Ovary (tissue), 7 donors: ENCODE measurements at regions not wholly inside any gene's neighbourhood (a gene's known extent, or its start where the extent isn't known, plus 50 kb on each side); places are given as distances from the start of the nearest gene placed in this dataset.

Experiments
- DNase-seq, 5 donors: peaks; one replicate each; pipeline ENCODE4 v3.0.0-alpha.2; 2019 to 2020
- H3K27ac ChIP-seq, 2 donors: fragments of 200-600 bp; one replicate each; pipeline versions ENCODE4 v1.5.1 to v1.8.0; 2019 to 2022
- H3K27me3 ChIP-seq: fragments of 200-600 bp; one replicate; pipeline ENCODE4 v1.8.0; 2022
- H3K36me3 ChIP-seq: fragments of 200-600 bp; sonication (generic); one replicate; pipeline ENCODE4 v1.5.1; 2019
- H3K4me1 ChIP-seq: one replicate; pipeline ENCODE4 v1.8.1; 2013; ENCODE audit warnings: mild to moderate bottlenecking, moderate library complexity; ENCODE audit not compliant: insufficient read depth
- H3K4me3 ChIP-seq: fragments of 200-600 bp; sonication (generic); one replicate; pipeline ENCODE4 v1.5.1; 2017
- H3K9me3 ChIP-seq, 2 donors: fragments of 200-600 bp in 1 of 2; sonication (generic) in 1 of 2; one replicate each; pipeline versions ENCODE4 v1.5.1 to v1.8.1; 2013 to 2019; ENCODE audit warnings: mild to moderate bottlenecking in 1 of 2, moderate library complexity in 1 of 2
- CTCF ChIP-seq, 3 donors: fragments of 450-650 bp in 2 of 3; fragments of 200-600 bp in 1 of 3; IDR thresholded peaks; one replicate each; pipeline versions ENCODE4 v1.5.1 to v1.8.0; 2016 to 2022; ENCODE audit warnings: antibody characterized with exemption in 3 of 3, mild to moderate bottlenecking in 1 of 3
- EP300 ChIP-seq: sonication (generic); formaldehyde crosslinking; IDR thresholded peaks from one replicate; pipeline ENCODE4 v1.6.1; 2017; ENCODE audit warnings: antibody characterized with exemption
- POLR2A ChIP-seq: fragments of 450-650 bp; IDR thresholded peaks from one replicate; pipeline ENCODE4 v1.6.1; 2017; ENCODE audit warnings: antibody characterized with exemption, mild to moderate bottlenecking, moderate library complexity
- WGBS, 3 donors: extraction: QIAGEN DNeasy Blood & Tissue Kit in 1 of 3; methylation state at CpG; one replicate each; pipeline versions ENCODE4 v1.1.5 to v1.1.7; 2013 to 2017; 5-methylcytosine and 5-hydroxymethylcytosine counted together
- intact Hi-C, 4 donors: fragments of 100-400 bp; cut with DNase I; formaldehyde crosslinking; loops; one replicate each; pipeline versions ENCODE4 v1.11.0 to v1.15.1; 2022 to 2023
- donor health status: DM: no; HTN: no; CAD: no; lungs with moderate emphysema.
- donor health status: DM: no; HTN: no; CAD: no.
- donor health status: Bipolar disorder and iron deficiency.
- donor health status: DM: no; HTN: no; CAD: no.
- donor health status: DM: yes; HTN: yes; CAD: no.

- intact Hi-C loops = no loop called here
- Histone ChIP-seq H3K9me3 (no peaks in the 10 kb centered on the region), H3K27me3 (no peaks in the 10 kb centered on the region), H3K4me1 (no peaks in the 10 kb centered on the region), H3K4me3 (no peak overlapping the region), H3K27ac (no peak overlapping the region), H3K36me3 (no peaks in the 10 kb centered on the region)
- TF ChIP-seq CTCF (IDR thresholded peaks at IDR 0.05) (no peak), POLR2A (no peak), EP300 (no peak)
- DNase-seq = no peak
- WGBS, 3 donors = 52 to 94% (median 91%) methylated on average over 1 of the region's 1 CpG
Measured at GRCh38 chrX:17298564-17298963, 76.4 kb upstream of the NHS start.

- 35 to 45% (median 39%) methylated on average over 5 of the region's 5 CpGs for WGBS, 3 donors
- Histone ChIP-seq H3K9me3 (no peaks in the 10 kb centered on the region), H3K4me3 (peak overlapping the region; percentile 19), H3K27me3 (no peaks in the 10 kb centered on the region), H3K36me3 (no peaks in the 10 kb centered on the region), H3K27ac (no peak overlapping the region), H3K4me1 (no peaks in the 10 kb centered on the region)
- intact Hi-C loops = no loop called here
- DNase-seq = no peak
- TF ChIP-seq POLR2A (no peak), CTCF (IDR thresholded peaks at IDR 0.05) (no peak), EP300 (no peak)
Measured at GRCh38 chrX:17299206-17299605, 75.8 kb upstream of the NHS start.

- intact Hi-C loops = no loop called here
- TF ChIP-seq CTCF (IDR thresholded peaks at IDR 0.05) = no peak
- Histone ChIP-seq H3K27ac (no peak overlapping the region), H3K9me3 (no peaks in the 10 kb centered on the region), H3K36me3 (no peaks in the 10 kb centered on the region), H3K4me1 (no peaks in the 10 kb centered on the region), H3K27me3 (no peaks in the 10 kb centered on the region), H3K4me3 (no peak overlapping the region)
- no peak for DNase-seq
- 78 to 86% (median 85%) methylated on average over 4 of the region's 4 CpGs for WGBS, 3 donors
Measured at GRCh38 chrX:17323397-17323796, 51.6 kb upstream of the NHS start.
